Brain microvascular endothelial cell (primary cell): ENCODE measurements at regions not wholly inside any gene's neighbourhood (a gene's known extent, or its start where the extent isn't known, plus 50 kb on each side); places are given as distances from the start of the nearest gene placed in this dataset.

ENCODE experiments used
- DNase-seq: peaks from one replicate; pipeline ENCODE4 v3.0.0-alpha.2; 2020
- H3K27ac ChIP-seq: fragments of 250-450 bp; sonication (Bioruptor Pico); 2 replicates; pipeline ENCODE4 v1.5.1; 2020; ENCODE audit warnings: mild to moderate bottlenecking, moderate library complexity
- H3K27me3 ChIP-seq: fragments of 250-450 bp; sonication (Bioruptor Pico); replicated peaks from 2 replicates; pipeline ENCODE4 v1.5.1; 2020; ENCODE audit warnings: mild to moderate bottlenecking
- H3K36me3 ChIP-seq: fragments of 250-450 bp; sonication (Bioruptor Pico); replicated peaks from 2 replicates; pipeline ENCODE4 v1.5.1; 2020; ENCODE audit warnings: mild to moderate bottlenecking
- H3K4me3 ChIP-seq: 2 replicates; pipeline ENCODE4 v1.5.1; 2011; ENCODE audit warnings: low read depth, mild to moderate bottlenecking, control low read depth, low read length, moderate library complexity
- in situ Hi-C: cut with HindIII; loops from 2 replicates; pipeline ENCODE4 v1.10.0; 2017; ENCODE audit warnings: low sequenced_read_pairs, low pct_ligation_motif_present
- TF ChIP-seq, protein P1 (sequence below): IDR thresholded peaks from 2 replicates; pipeline ENCODE4 v1.5.1; 2011; ENCODE audit warnings: low read depth, mild to moderate bottlenecking, moderate library complexity, low read length, control low read depth, inconsistent platforms; ENCODE audit errors: missing control alignments

GRCh38 chr17:70825321-70826125 lies 656.2 kb downstream of the KCNJ2 start:
- no peaks in the 10 kb centered on the region for H3K36me3 ChIP-seq
- TF ChIP-seq, protein P1, sequence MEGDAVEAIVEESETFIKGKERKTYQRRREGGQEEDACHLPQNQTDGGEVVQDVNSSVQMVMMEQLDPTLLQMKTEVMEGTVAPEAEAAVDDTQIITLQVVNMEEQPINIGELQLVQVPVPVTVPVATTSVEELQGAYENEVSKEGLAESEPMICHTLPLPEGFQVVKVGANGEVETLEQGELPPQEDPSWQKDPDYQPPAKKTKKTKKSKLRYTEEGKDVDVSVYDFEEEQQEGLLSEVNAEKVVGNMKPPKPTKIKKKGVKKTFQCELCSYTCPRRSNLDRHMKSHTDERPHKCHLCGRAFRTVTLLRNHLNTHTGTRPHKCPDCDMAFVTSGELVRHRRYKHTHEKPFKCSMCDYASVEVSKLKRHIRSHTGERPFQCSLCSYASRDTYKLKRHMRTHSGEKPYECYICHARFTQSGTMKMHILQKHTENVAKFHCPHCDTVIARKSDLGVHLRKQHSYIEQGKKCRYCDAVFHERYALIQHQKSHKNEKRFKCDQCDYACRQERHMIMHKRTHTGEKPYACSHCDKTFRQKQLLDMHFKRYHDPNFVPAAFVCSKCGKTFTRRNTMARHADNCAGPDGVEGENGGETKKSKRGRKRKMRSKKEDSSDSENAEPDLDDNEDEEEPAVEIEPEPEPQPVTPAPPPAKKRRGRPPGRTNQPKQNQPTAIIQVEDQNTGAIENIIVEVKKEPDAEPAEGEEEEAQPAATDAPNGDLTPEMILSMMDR = no peak
- DNase-seq = no peak
- in situ Hi-C loops = no loop called here
- no peak overlapping the region for H3K27ac ChIP-seq
- H3K27me3 ChIP-seq = no peaks in the 10 kb centered on the region
- H3K4me3 ChIP-seq = no peak overlapping the region

DNA sequence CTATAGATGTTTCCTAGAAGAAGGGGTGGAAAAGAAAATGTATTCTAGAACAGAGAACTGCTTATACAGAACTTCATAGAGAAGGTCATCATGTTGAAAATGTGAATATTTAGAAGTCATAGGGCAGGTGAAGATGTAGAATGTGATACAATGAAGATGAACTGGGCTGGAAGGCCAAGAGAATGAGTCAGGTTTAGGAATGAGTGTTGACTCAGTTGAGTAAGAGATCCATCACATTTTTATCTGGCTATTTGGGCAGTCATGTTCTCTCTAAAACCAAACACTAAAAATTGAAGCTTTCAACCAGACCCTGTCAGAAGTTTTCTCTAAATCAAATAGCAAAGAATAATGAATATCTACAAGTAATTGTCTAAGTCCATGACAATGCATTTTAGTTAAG lies 660.5 kb downstream of the KCNJ2 start:
- in situ Hi-C loops = no loop called here
- Histone ChIP-seq H3K27me3 (no peaks in the 10 kb centered on the region), H3K27ac (no peak overlapping the region), H3K36me3 (no peaks in the 10 kb centered on the region), H3K4me3 (no peak overlapping the region)
- DNase-seq = no peak
- TF ChIP-seq, protein P1 = no peak

DNA sequence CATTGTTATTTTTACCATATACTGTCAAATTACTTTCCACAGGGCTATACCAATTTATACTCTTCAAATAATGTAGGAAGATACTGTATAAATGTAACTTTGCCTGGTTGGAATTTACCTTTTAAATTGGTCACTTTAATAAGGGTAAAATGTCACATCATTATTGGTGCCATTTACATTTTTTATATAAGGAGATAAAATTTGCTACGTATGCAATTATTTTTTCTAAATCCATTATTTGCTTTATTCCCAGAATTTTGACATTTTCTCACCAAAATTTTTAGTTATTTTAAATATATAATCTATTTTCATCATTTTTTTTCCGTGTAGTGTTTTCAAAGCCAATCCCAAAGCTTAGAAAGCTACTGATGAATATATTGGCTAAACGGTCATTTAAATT lies 664.7 kb downstream of the KCNJ2 start:
- in situ Hi-C loops = no loop called here
- no peak overlapping the region for H3K27ac ChIP-seq
- no peak overlapping the region for H3K4me3 ChIP-seq
- no peaks in the 10 kb centered on the region for H3K36me3 ChIP-seq
- H3K27me3 ChIP-seq = no peaks in the 10 kb centered on the region
- TF ChIP-seq, protein P1 = no peak
- DNase-seq = no peak

GRCh38 chr17:70848785-70849184 lies 679.5 kb downstream of the KCNJ2 start:
- Histone ChIP-seq H3K27me3 (no peaks in the 10 kb centered on the region), H3K27ac (no peak overlapping the region), H3K36me3 (no peaks in the 10 kb centered on the region), H3K4me3 (no peak overlapping the region)
- peak; percentile 5 for DNase-seq
- TF ChIP-seq, protein P1 = no peak
- in situ Hi-C loops = no loop called here

GRCh38 chr17:70855401-70856054 lies 686.2 kb downstream of the KCNJ2 start:
- no peaks in the 10 kb centered on the region for H3K36me3 ChIP-seq
- in situ Hi-C loops = no loop called here
- H3K4me3 ChIP-seq = no peak overlapping the region
- TF ChIP-seq, protein P1 = no peak
- no peaks in the 10 kb centered on the region for H3K27me3 ChIP-seq
- no peak overlapping the region for H3K27ac ChIP-seq
- DNase-seq = peak; percentile 1
